K562 (cell line): ENCODE measurements at regions not wholly inside any gene's neighbourhood (a gene's known extent, or its start where the extent isn't known, plus 50 kb on each side); places are given as distances from the start of the nearest gene placed in this dataset.

ENCODE experiments used
- ATAC-seq: fragments of 200-7000 bp; cut with Tn5 transposase; 3 replicates; pipeline ENCODE4 v1.9.1; 2020; ENCODE audit warnings: moderate library complexity
- BruUV-seq: library from RNA; stranded (reverse); fragments of 400-500 nt; replicated peaks from 2 replicates; lab custom pipeline; 2021; lab: Mats Ljungman, UMichigan
- CTCF ChIA-PET: fragments of 300-600 bp; formaldehyde crosslinking; extraction: SDS; loops from one replicate; lab custom pipeline; 2021; ENCODE audit warnings: low intra/inter-chr PET ratio; lab: Yijun Ruan, JAX
- POLR2A ChIA-PET: fragments of 300-600, 350-650 bp; sonication (Branson Sonifier 250); formaldehyde crosslinking; extraction: SDS; loops from one replicate; lab custom pipeline; 2021; ENCODE audit warnings: antibody characterized with exemption, inconsistent platforms; lab: Yijun Ruan, JAX
- DNase-seq, 4 experiments: peaks; one replicate each; pipeline versions ENCODE4 v3.0.0 to v3.0.0-alpha.2; 2011 to 2018; ENCODE audit warnings: low spot score in 3 of 4, mixed read lengths in 3 of 4; ENCODE audit errors: extremely low read depth in 1 of 4
- FAIRE-seq: peaks from 2 replicates; lab custom pipeline; 2011; peaks lifted over from hg19 to GRCh38; lab: Jason Lieb, UNC
- H2AFZ ChIP-seq: 2 replicates; pipeline ENCODE4 v1.6.0; 2011; ENCODE audit warnings: low read depth, low read length, control low read depth, inconsistent platforms
- H3K27ac ChIP-seq: fragments of 200-600 bp; 3 replicates; pipeline ENCODE4 v1.8.0; 2011; ENCODE audit warnings: low read depth, mild to moderate bottlenecking, control low read depth, inconsistent platforms, low read length, moderate library complexity, mixed read lengths; ENCODE audit errors: extremely low read depth
- H3K27me3 ChIP-seq, 2 experiments: fragments of 300-600 bp in 1 of 2; 2 replicates in 1 of 2; 3 replicates in 1 of 2; pipeline versions ENCODE4 v1.6.0 to v1.8.0; 2011; ENCODE audit warnings: inconsistent platforms in 2 of 2, low read length in 2 of 2, mild to moderate bottlenecking in 1 of 2, mixed read lengths in 1 of 2, moderate library complexity in 1 of 2; ENCODE audit not compliant: control insufficient read depth in 2 of 2, insufficient read depth in 2 of 2
- H3K36me3 ChIP-seq: fragments of 300-600 bp; 3 replicates; pipeline ENCODE4 v1.8.0; 2011; ENCODE audit warnings: mild to moderate bottlenecking, low read length, inconsistent platforms; ENCODE audit not compliant: control insufficient read depth, insufficient read depth
- H3K4me1 ChIP-seq, 2 experiments: fragments of 200-600 bp in 1 of 2; replicated peaks in 1 of 2; 2 replicates in 1 of 2; 3 replicates in 1 of 2; pipeline versions ENCODE4 v1.5.1 to v1.8.0; 2011; ENCODE audit warnings: inconsistent platforms in 2 of 2, low read length in 2 of 2, mild to moderate bottlenecking in 1 of 2, mixed read lengths in 1 of 2, moderate library complexity in 1 of 2; ENCODE audit not compliant: control insufficient read depth in 2 of 2, insufficient read depth in 2 of 2
- H3K4me2 ChIP-seq: 2 replicates; pipeline ENCODE4 v1.6.1; 2011; ENCODE audit warnings: low read length, control low read depth, inconsistent platforms, mixed read lengths; ENCODE audit not compliant: insufficient read depth
- H3K4me3 ChIP-seq: fragments of 200-600 bp; sonication (generic), shearing (Covaris generic); 2 replicates; pipeline ENCODE4 v1.5.1; 2016; ENCODE audit warnings: control low read depth, inconsistent platforms
- H3K79me2 ChIP-seq: fragments of 200-600 bp; 3 replicates; pipeline ENCODE4 v1.8.0; 2011; ENCODE audit warnings: low read length, inconsistent platforms; ENCODE audit not compliant: control insufficient read depth, insufficient read depth
- H3K9ac ChIP-seq, 2 experiments: 2 replicates each; pipeline versions ENCODE4 v1.6.0 to v1.6.1; 2011; ENCODE audit warnings: low read depth in 2 of 2, low read length in 2 of 2, control low read depth in 1 of 2, inconsistent platforms in 1 of 2, mild to moderate bottlenecking in 1 of 2, mixed read lengths in 1 of 2; ENCODE audit not compliant: insufficient read depth in 1 of 2
- H3K9me1 ChIP-seq: one replicate; pipeline ENCODE4 v1.6.0; 2011; ENCODE audit warnings: inconsistent platforms, mild to moderate bottlenecking, low read length, moderate library complexity; ENCODE audit not compliant: control insufficient read depth, insufficient read depth
- H3K9me3 ChIP-seq: replicated peaks from 2 replicates; pipeline ENCODE4 v1.5.1; 2011; ENCODE audit warnings: low read depth, low read length, inconsistent platforms; ENCODE audit not compliant: control insufficient read depth, insufficient read depth
- H4K20me1 ChIP-seq: replicated peaks from 2 replicates; pipeline ENCODE4 v1.6.1; 2011; ENCODE audit warnings: low read length, inconsistent platforms, mixed read lengths; ENCODE audit not compliant: control insufficient read depth, insufficient read depth
- MCM3 ChIP-seq: fragments of 450-650 bp; IDR thresholded peaks from 2 replicates; pipeline ENCODE4 v1.6.1; 2016
- RFX5 ChIP-seq: IDR thresholded peaks from 2 replicates; pipeline ENCODE4 v1.6.1; 2011; ENCODE audit warnings: low read depth, mild to moderate bottlenecking, improper control_type of control experiment, low read length
- RUNX1 ChIP-seq: sonication (generic); IDR thresholded peaks from 2 replicates; pipeline ENCODE4 v1.6.1; 2016; ENCODE audit warnings: antibody characterized with exemption, low read depth
- SREBF1 ChIP-seq: fragments of 150-350 bp; IDR thresholded peaks from 2 replicates; pipeline ENCODE4 v1.6.1; 2014; ENCODE audit warnings: antibody characterized with exemption, low read depth, low read length, borderline replicate concordance
- YBX1 ChIP-seq: fragments of 450-650 bp; IDR thresholded peaks from 2 replicates; pipeline ENCODE4 v1.7.1; 2016; ENCODE audit warnings: mild to moderate bottlenecking
- WGBS: fragments of 100-300 bp; shearing (Covaris generic); methylation state at CpG from one replicate; pipeline ENCODE4 v1.1.6; 2016; ENCODE audit warnings: low coverage, mixed read lengths; ENCODE audit not compliant: insufficient coverage; ENCODE audit errors: missing lambda C conversion rate; 5-methylcytosine and 5-hydroxymethylcytosine counted together
- in situ Hi-C: fragments of 300-500 bp; cut with MboI; formaldehyde crosslinking; loops from 4 replicates; pipeline ENCODE4 v1.15.0; 2018; ENCODE audit warnings: inconsistent platforms, mixed read lengths
- intact Hi-C: fragments of 100-400 bp; cut with micrococcal nuclease; formaldehyde crosslinking; loops from 2 replicates; pipeline ENCODE4 v1.14.2; 2022
- TF ChIP-seq, protein P1 (sequence below): fragments of 450-650 bp; IDR thresholded peaks from 2 replicates; pipeline ENCODE4 v1.6.1; 2016; ENCODE audit warnings: missing biosample characterization, missing genetic modification characterization
- TF ChIP-seq, protein P2 (sequence below): fragments of 200-400 bp; formaldehyde crosslinking; IDR thresholded peaks from 2 replicates; pipeline ENCODE4 v1.6.1; 2017; ENCODE audit warnings: mild to moderate bottlenecking, low read depth, low read length, moderate library complexity

DNA sequence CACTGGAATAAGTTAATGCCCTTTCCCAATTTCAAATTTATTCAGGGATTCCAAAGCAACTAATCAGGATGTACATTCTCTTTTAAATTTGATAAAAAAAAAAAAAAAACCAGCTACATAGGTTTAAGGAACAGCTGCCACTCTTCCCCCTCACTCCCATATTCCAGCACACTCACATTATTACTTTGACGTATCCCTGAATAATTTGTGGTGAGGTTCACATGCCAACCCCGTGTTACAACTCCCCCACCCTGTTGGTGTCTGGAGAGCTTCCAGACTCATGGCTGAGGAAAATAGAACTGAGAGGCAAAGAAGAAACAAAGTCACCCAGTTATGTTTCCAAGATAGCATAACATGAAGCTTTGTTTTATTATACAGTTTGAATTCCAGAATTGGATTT lies 300.5 kb upstream of the MME start (continued):
- TF ChIP-seq, protein P1, sequence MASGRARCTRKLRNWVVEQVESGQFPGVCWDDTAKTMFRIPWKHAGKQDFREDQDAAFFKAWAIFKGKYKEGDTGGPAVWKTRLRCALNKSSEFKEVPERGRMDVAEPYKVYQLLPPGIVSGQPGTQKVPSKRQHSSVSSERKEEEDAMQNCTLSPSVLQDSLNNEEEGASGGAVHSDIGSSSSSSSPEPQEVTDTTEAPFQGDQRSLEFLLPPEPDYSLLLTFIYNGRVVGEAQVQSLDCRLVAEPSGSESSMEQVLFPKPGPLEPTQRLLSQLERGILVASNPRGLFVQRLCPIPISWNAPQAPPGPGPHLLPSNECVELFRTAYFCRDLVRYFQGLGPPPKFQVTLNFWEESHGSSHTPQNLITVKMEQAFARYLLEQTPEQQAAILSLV: no peak
- TF ChIP-seq SREBF1 (no peak), MCM3 (no peak)
- TF ChIP-seq, protein P2, sequence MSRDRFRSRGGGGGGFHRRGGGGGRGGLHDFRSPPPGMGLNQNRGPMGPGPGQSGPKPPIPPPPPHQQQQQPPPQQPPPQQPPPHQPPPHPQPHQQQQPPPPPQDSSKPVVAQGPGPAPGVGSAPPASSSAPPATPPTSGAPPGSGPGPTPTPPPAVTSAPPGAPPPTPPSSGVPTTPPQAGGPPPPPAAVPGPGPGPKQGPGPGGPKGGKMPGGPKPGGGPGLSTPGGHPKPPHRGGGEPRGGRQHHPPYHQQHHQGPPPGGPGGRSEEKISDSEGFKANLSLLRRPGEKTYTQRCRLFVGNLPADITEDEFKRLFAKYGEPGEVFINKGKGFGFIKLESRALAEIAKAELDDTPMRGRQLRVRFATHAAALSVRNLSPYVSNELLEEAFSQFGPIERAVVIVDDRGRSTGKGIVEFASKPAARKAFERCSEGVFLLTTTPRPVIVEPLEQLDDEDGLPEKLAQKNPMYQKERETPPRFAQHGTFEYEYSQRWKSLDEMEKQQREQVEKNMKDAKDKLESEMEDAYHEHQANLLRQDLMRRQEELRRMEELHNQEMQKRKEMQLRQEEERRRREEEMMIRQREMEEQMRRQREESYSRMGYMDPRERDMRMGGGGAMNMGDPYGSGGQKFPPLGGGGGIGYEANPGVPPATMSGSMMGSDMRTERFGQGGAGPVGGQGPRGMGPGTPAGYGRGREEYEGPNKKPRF: no peak

DNA sequence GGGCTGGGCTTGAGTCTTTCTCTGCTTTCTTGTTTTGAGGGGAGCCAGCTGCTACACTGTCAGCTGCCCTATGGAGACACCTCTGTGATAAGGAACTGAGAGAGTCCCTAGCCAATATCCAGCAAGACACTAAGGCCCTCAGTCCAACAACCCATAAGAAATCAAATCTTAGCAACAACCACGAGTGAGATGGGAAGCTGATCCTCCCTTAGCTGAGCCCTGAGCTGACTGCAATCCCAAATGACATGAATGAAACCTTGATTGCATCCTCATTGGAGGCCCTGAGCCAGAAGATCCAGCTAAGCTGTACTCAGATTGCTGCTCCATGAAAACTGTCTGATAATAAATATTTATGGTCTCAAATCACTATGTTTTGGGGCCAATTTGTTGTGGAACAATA lies 302.1 kb upstream of the MME start:
- in situ Hi-C loops (no loop called here), intact Hi-C loops (no loop called here)
- FAIRE-seq (no peak), ATAC-seq (no peak), DNase-seq (no peak)
- no peak overlapping the region for H2AFZ ChIP-seq
- no peaks in the 10 kb centered on the region for H3K9me3 ChIP-seq
- H3K9me1 ChIP-seq: no peaks in the 10 kb centered on the region
- H3K4me2 ChIP-seq: no peak overlapping the region
- no peaks in the 10 kb centered on the region for H3K36me3 ChIP-seq
- H3K4me3 ChIP-seq: no peak overlapping the region
- no peak overlapping the region for H3K27ac ChIP-seq
- no TSS peak for BruUV-seq
- H4K20me1 ChIP-seq: no peaks in the 10 kb centered on the region
- no peaks in the 10 kb centered on the region for H3K79me2 ChIP-seq
- 5% methylated on average over 1 of the region's 1 CpG for WGBS
- TF ChIP-seq RFX5 (no peak), RUNX1 (no peak), YBX1 (no peak)
- H3K9ac ChIP-seq: no peak overlapping the region
- CTCF ChIA-PET: no interaction called here
- H3K27me3 ChIP-seq: no peaks in the 10 kb centered on the region
- POLR2A ChIA-PET: no interaction called here
- no peaks in the 10 kb centered on the region for H3K4me1 ChIP-seq
